ENCODE measurements at regions not wholly inside any gene's neighbourhood (a gene's known extent, or its start where the extent isn't known, plus 50 kb on each side); places are given as distances from the start of the nearest gene placed in this dataset.

GRCh38 chr3:126289096-126289495, 68.1 kb downstream of the KLF15 start (continued):
- TF ChIP-seq KDM1A (IDR thresholded peaks at IDR 0.05; ENCODE audit: borderline replicate concordance, low read length) (no peak), ATF3 (IDR thresholded peaks at IDR 0.05; ENCODE audit: insufficient read depth, low read depth, low read length) (no peak), NANOG (IDR thresholded peaks at IDR 0.05; ENCODE audit: insufficient read depth, low read depth, low read length, poor library complexity, severe bottlenecking) (no peak), RBBP5 (IDR thresholded peaks at IDR 0.05; ENCODE audit: borderline replicate concordance, low read depth, low read length) (no peak), RXRA (IDR thresholded peaks at IDR 0.05; ENCODE audit: insufficient read depth, low read depth, low read length) (no peak)
